ENCODE measurements at regions not wholly inside any gene's neighbourhood (a gene's known extent, or its start where the extent isn't known, plus 50 kb on each side); places are given as distances from the start of the nearest gene placed in this dataset.

- no peak for TF ChIP-seq REST (IDR thresholded peaks at IDR 0.05; ENCODE audit: insufficient read depth in 1 of 2, low read depth in 2 of 2, low read length in 1 of 2)
- no peak for TF ChIP-seq TCF7L2 (IDR thresholded peaks at IDR 0.05; ENCODE audit: low read depth, low read length)
- TF ChIP-seq POLR2AphosphoS5 (IDR thresholded peaks at IDR 0.05; ENCODE audit: low read depth, low read length): no peak
- TF ChIP-seq SIN3A (IDR thresholded peaks at IDR 0.05; ENCODE audit: borderline replicate concordance, insufficient read depth, low read depth, low read length): no peak
- TF ChIP-seq CTCF (IDR thresholded peaks at IDR 0.05): no peak
- no peaks in the 10 kb centered on the region for H3K9me3 ChIP-seq (ENCODE audit: control insufficient read depth, insufficient read depth, low read depth, low read length)
- ChIA-PET CTCF (no interaction called here), POLR2A (no interaction called here)
- H3K36me3 ChIP-seq (ENCODE audit: control insufficient read depth, insufficient read depth, low read length): no peaks in the 10 kb centered on the region
- no peak for DNase-seq (ENCODE audit: low read depth, low spot score)
- no peak overlapping the region for H3K4me3 ChIP-seq (ENCODE audit: low read depth in 2 of 2, low read length in 2 of 2)
- no peak for ATAC-seq
- in situ Hi-C loops (cut with HindIII; ENCODE audit: low pct_unique_long_range_greater_than_20kb, low sequenced_read_pairs): no loop called here
- intact Hi-C loops (cut with micrococcal nuclease; ENCODE audit: unreplicated experiment): loop anchor here (5.0 kb wide), 1 partner anchor 1188 kb away; no protein-coding TSS in a partner anchor
- H3K4me1 ChIP-seq (ENCODE audit: control insufficient read depth, insufficient read depth, low read length): no peaks in the 10 kb centered on the region
- no TSS peak for BruUV-seq (replicated peaks)
- no peak overlapping the region for H3K27ac ChIP-seq (ENCODE audit: low read length)
- no peaks in the 10 kb centered on the region for H3K27me3 ChIP-seq (ENCODE audit: control insufficient read depth, insufficient read depth, low read length)
These were observed 253.3 kb downstream of the NAP1L3 start for GRCh38 chrX:93420090-93420489.

GRCh38 chrX:93419642-93420041 is 253.7 kb downstream of the NAP1L3 start:
- ChIA-PET CTCF (no interaction called here), POLR2A (no interaction called here)
- H3K4me1 ChIP-seq (ENCODE audit: control insufficient read depth, insufficient read depth, low read length): no peaks in the 10 kb centered on the region
- DNase-seq (ENCODE audit: low read depth, low spot score): no peak
- H3K36me3 ChIP-seq (ENCODE audit: control insufficient read depth, insufficient read depth, low read length): no peaks in the 10 kb centered on the region
- in situ Hi-C loops (cut with HindIII; ENCODE audit: low pct_unique_long_range_greater_than_20kb, low sequenced_read_pairs) (no loop called here), intact Hi-C loops (cut with micrococcal nuclease; ENCODE audit: unreplicated experiment) (loop anchor here (5.0 kb wide), 1 partner anchor 1187 kb away; no protein-coding TSS in a partner anchor)
- ATAC-seq: no peak
- H3K4me3 ChIP-seq (ENCODE audit: low read depth in 2 of 2, low read length in 2 of 2): no peak overlapping the region
- no peak overlapping the region for H3K27ac ChIP-seq (ENCODE audit: low read length)
- no TSS peak for BruUV-seq (replicated peaks)
- H3K9me3 ChIP-seq (ENCODE audit: control insufficient read depth, insufficient read depth, low read depth, low read length): no peaks in the 10 kb centered on the region
- H3K27me3 ChIP-seq (ENCODE audit: control insufficient read depth, insufficient read depth, low read length): no peaks in the 10 kb centered on the region
- TF ChIP-seq SIN3A (IDR thresholded peaks at IDR 0.05; ENCODE audit: borderline replicate concordance, insufficient read depth, low read depth, low read length) (no peak), REST (IDR thresholded peaks at IDR 0.05; ENCODE audit: insufficient read depth in 1 of 2, low read depth in 2 of 2, low read length in 1 of 2) (no peak), CTCF (IDR thresholded peaks at IDR 0.05) (no peak), POLR2AphosphoS5 (IDR thresholded peaks at IDR 0.05; ENCODE audit: low read depth, low read length) (no peak), TCF7L2 (IDR thresholded peaks at IDR 0.05; ENCODE audit: low read depth, low read length) (no peak)
